ENCODE measurements at regions not wholly inside any gene's neighbourhood (a gene's known extent, or its start where the extent isn't known, plus 50 kb on each side); places are given as distances from the start of the nearest gene placed in this dataset.

DNA sequence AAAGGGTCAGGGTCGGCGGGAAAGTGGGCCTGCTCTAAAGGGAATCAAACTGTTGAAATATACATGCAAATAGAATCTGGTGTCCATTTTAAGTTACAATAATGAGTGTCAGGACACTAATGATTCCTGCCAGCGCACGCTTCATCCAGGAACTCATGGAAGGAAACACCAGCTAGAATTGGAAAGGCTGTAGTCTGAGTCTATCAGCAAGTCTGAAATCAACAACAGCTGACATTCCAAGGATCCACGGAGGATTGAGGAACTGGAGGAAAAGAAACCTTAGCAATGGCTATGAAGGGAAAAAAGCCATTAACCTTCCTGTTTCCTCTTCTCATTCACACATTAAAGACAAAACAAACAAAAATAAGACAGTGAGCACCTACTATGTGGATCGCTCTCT lies 1063.1 kb downstream of the NTRK3 start (continued):
- TF ChIP-seq ZNF707 (tag by site-specific recombination; IDR thresholded peaks at IDR 0.05) (no peak), ZNF596 (tag by site-specific recombination; IDR thresholded peaks at IDR 0.05) (no peak), ZNF791 (tag by site-specific recombination; IDR thresholded peaks at IDR 0.05) (no peak)

DNA sequence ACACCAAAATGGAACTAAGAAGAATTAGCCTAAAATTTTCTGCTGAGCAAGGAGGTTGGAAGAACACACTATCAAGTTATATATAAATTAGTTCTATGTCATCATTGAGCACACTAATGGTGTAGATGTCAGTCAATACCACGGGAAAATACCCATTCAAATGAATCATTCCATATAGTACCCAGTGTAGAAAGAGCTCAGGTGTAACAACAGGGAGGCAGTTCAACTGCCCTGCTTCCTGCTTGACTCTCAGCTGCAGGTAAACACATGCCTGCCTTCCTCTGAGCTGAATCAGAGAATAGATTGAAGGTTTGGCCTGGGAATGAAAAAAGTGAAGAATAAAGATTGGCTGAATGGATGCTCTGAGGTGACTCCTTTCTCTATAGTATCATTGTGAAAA lies 1088.0 kb downstream of the AGBL1 start:
- CTCF ChIA-PET = no interaction called here
- H3K4me3 ChIP-seq (ENCODE audit: low read depth, low read length) = no peak overlapping the region
- POLR2A ChIA-PET = no interaction called here

DNA sequence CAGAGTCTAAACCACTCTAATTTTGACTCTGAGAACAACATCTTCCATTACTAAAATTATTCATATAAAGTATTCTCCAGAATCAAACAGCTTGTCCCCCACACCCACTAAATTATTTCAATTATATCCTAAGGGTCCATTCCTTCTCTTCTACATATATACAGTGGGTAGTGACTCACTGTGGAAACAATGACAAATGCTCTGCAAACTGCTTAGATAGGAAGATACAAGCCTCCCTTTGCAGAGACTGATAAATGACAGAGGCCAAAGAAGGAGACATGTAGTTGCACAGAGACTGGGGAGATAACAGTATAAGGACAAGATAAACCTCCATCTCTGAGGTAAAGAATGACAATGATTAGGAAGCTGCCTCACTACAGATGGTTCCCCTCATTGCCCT lies 1087.4 kb downstream of the AGBL1 start:
- no peaks in the 10 kb centered on the region for H3K36me3 ChIP-seq (ENCODE audit: control insufficient read depth in 2 of 2, insufficient read depth in 1 of 2, low read length in 2 of 2)
- no peaks in the 10 kb centered on the region for H3K4me1 ChIP-seq (ENCODE audit: control insufficient read depth, insufficient read depth, low read length)
- ChIA-PET POLR2A (no interaction called here), CTCF (no interaction called here)
- no peak overlapping the region for H3K27ac ChIP-seq (ENCODE audit: extremely low read depth, low read depth, low read length)
- H3K4me3 ChIP-seq (ENCODE audit: low read depth, low read length) = no peak overlapping the region
- no peaks in the 10 kb centered on the region for H3K9me3 ChIP-seq (ENCODE audit: control insufficient read depth, insufficient read depth, low read depth, low read length)
- TF ChIP-seq ZNF561 (tag by site-specific recombination; IDR thresholded peaks at IDR 0.05; ENCODE audit: borderline replicate concordance) (no peak), ZFHX2 (tag by site-specific recombination; conservative IDR thresholded peaks at IDR 0.05) (no peak), ZNF792 (tag by site-specific recombination; IDR thresholded peaks at IDR 0.05) (no peak), ZNF214 (tag by site-specific recombination; IDR thresholded peaks at IDR 0.05; ENCODE audit: borderline replicate concordance) (no peak), ZNF16 (tag by site-specific recombination; IDR thresholded peaks at IDR 0.05; ENCODE audit: low read depth) (no peak), ZFP41 (tag by site-specific recombination; IDR thresholded peaks at IDR 0.05; ENCODE audit: borderline replicate concordance) (no peak), ZNF2 (tag by site-specific recombination; IDR thresholded peaks at IDR 0.05) (no peak), SP3 (tag by site-specific recombination; IDR thresholded peaks at IDR 0.05) (no peak), ZNF660 (tag by site-specific recombination; IDR thresholded peaks at IDR 0.05) (no peak)
- TF ChIP-seq, protein P1, sequence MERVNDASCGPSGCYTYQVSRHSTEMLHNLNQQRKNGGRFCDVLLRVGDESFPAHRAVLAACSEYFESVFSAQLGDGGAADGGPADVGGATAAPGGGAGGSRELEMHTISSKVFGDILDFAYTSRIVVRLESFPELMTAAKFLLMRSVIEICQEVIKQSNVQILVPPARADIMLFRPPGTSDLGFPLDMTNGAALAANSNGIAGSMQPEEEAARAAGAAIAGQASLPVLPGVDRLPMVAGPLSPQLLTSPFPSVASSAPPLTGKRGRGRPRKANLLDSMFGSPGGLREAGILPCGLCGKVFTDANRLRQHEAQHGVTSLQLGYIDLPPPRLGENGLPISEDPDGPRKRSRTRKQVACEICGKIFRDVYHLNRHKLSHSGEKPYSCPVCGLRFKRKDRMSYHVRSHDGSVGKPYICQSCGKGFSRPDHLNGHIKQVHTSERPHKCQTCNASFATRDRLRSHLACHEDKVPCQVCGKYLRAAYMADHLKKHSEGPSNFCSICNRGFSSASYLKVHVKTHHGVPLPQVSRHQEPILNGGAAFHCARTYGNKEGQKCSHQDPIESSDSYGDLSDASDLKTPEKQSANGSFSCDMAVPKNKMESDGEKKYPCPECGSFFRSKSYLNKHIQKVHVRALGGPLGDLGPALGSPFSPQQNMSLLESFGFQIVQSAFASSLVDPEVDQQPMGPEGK (tag by site-specific recombination; IDR thresholded peaks at IDR 0.05) = no peak

More for the DNA sequence above, 1088.0 kb downstream of the AGBL1 start:
- H3K27ac ChIP-seq (ENCODE audit: extremely low read depth, low read depth, low read length) = no peak overlapping the region
- TF ChIP-seq ZFP41 (tag by site-specific recombination; IDR thresholded peaks at IDR 0.05; ENCODE audit: borderline replicate concordance) (no peak), ZNF157 (tag by site-specific recombination; IDR thresholded peaks at IDR 0.05) (no peak), ZNF596 (tag by site-specific recombination; IDR thresholded peaks at IDR 0.05) (no peak), ZNF76 (tag by site-specific recombination; IDR thresholded peaks at IDR 0.05; ENCODE audit: borderline replicate concordance, low read depth) (no peak), ZNF664 (tag by site-specific recombination; IDR thresholded peaks at IDR 0.05) (no peak), ZSCAN30 (tag by site-specific recombination; IDR thresholded peaks at IDR 0.05) (no peak), ZNF629 (tag by site-specific recombination; IDR thresholded peaks at IDR 0.05) (no peak), ZNF37A (tag by site-specific recombination; IDR thresholded peaks at IDR 0.05) (no peak), SCRT1 (tag by site-specific recombination; IDR thresholded peaks at IDR 0.05; ENCODE audit: borderline replicate concordance) (no peak)
- H3K4me1 ChIP-seq (ENCODE audit: control insufficient read depth, insufficient read depth, low read length) = no peaks in the 10 kb centered on the region
- H3K36me3 ChIP-seq (ENCODE audit: control insufficient read depth in 2 of 2, insufficient read depth in 1 of 2, low read length in 2 of 2) = no peaks in the 10 kb centered on the region
- no peaks in the 10 kb centered on the region for H3K9me3 ChIP-seq (ENCODE audit: control insufficient read depth, insufficient read depth, low read depth, low read length)

GRCh38 chr15:87155771-87156170 lies 1076.1 kb downstream of the AGBL1 start:
- Histone ChIP-seq H3K4me3 (ENCODE audit: low read depth, low read length) (no peak overlapping the region), H3K36me3 (ENCODE audit: control insufficient read depth in 2 of 2, insufficient read depth in 1 of 2, low read length in 2 of 2) (no peaks in the 10 kb centered on the region), H3K9me3 (ENCODE audit: control insufficient read depth, insufficient read depth, low read depth, low read length) (no peaks in the 10 kb centered on the region), H3K27ac (ENCODE audit: extremely low read depth, low read depth, low read length) (no peak overlapping the region), H3K4me1 (ENCODE audit: control insufficient read depth, insufficient read depth, low read length) (no peaks in the 10 kb centered on the region)
- ChIA-PET CTCF (no interaction called here), POLR2A (no interaction called here)
- no peak for TF ChIP-seq EGR2 (tag by site-specific recombination; IDR thresholded peaks at IDR 0.05; ENCODE audit: low read depth)
- TF ChIP-seq ZNF350 (tag by site-specific recombination; IDR thresholded peaks at IDR 0.05) = no peak
- TF ChIP-seq, protein P2, sequence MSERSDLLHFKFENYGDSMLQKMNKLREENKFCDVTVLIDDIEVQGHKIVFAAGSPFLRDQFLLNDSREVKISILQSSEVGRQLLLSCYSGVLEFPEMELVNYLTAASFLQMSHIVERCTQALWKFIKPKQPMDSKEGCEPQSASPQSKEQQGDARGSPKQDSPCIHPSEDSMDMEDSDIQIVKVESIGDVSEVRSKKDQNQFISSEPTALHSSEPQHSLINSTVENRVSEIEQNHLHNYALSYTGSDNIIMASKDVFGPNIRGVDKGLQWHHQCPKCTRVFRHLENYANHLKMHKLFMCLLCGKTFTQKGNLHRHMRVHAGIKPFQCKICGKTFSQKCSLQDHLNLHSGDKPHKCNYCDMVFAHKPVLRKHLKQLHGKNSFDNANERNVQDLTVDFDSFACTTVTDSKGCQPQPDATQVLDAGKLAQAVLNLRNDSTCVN (tag by site-specific recombination; optimal IDR thresholded peaks at IDR 0.05) = no peak
- TF ChIP-seq, protein P3, sequence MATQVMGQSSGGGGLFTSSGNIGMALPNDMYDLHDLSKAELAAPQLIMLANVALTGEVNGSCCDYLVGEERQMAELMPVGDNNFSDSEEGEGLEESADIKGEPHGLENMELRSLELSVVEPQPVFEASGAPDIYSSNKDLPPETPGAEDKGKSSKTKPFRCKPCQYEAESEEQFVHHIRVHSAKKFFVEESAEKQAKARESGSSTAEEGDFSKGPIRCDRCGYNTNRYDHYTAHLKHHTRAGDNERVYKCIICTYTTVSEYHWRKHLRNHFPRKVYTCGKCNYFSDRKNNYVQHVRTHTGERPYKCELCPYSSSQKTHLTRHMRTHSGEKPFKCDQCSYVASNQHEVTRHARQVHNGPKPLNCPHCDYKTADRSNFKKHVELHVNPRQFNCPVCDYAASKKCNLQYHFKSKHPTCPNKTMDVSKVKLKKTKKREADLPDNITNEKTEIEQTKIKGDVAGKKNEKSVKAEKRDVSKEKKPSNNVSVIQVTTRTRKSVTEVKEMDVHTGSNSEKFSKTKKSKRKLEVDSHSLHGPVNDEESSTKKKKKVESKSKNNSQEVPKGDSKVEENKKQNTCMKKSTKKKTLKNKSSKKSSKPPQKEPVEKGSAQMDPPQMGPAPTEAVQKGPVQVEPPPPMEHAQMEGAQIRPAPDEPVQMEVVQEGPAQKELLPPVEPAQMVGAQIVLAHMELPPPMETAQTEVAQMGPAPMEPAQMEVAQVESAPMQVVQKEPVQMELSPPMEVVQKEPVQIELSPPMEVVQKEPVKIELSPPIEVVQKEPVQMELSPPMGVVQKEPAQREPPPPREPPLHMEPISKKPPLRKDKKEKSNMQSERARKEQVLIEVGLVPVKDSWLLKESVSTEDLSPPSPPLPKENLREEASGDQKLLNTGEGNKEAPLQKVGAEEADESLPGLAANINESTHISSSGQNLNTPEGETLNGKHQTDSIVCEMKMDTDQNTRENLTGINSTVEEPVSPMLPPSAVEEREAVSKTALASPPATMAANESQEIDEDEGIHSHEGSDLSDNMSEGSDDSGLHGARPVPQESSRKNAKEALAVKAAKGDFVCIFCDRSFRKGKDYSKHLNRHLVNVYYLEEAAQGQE (tag by site-specific recombination; IDR thresholded peaks at IDR 0.05) = no peak
- TF ChIP-seq ZNF311 (tag by site-specific recombination; IDR thresholded peaks at IDR 0.05; ENCODE audit: borderline replicate concordance) = no peak
- no peak for TF ChIP-seq KLF7 (tag by site-specific recombination; IDR thresholded peaks at IDR 0.05; ENCODE audit: borderline replicate concordance)
